PC-9 (cell line): ENCODE measurements at regions not wholly inside any gene's neighbourhood (a gene's known extent, or its start where the extent isn't known, plus 50 kb on each side); places are given as distances from the start of the nearest gene placed in this dataset.

Source experiments
- BruUV-seq: library from RNA; stranded (reverse); fragments of 400-500 nt; replicated peaks from 2 replicates; lab custom pipeline; 2021; lab: Mats Ljungman, UMichigan
- CTCF ChIA-PET: fragments of 300-600 bp; sonication (Branson Sonifier 250); formaldehyde crosslinking; loops from one replicate; lab custom pipeline; 2022; ENCODE audit warnings: antibody characterized with exemption; lab: Charles Lee
- POLR2A ChIA-PET: fragments of 300-600 bp; sonication (Branson Sonifier 250); formaldehyde crosslinking; loops from one replicate; lab custom pipeline; 2022; ENCODE audit warnings: antibody characterized with exemption; ENCODE audit not compliant: unreplicated experiment; lab: Charles Lee
- DNase-seq, 2 experiments: peaks; one replicate each; pipeline versions ENCODE4 v3.0.0 to v3.0.0-alpha.2; 2015 to 2022; ENCODE audit warnings: mixed read lengths in 1 of 2
- H2AFZ ChIP-seq: fragments of 200-600 bp; sonication (generic); 2 replicates; pipeline ENCODE4 v1.8.1; 2017; ENCODE audit warnings: antibody characterized with exemption
- H3F3A ChIP-seq: fragments of 200-600 bp; sonication (generic); 2 replicates; pipeline ENCODE4 v1.8.1; 2017; ENCODE audit warnings: antibody characterized with exemption, mild to moderate bottlenecking, low read depth; ENCODE audit not compliant: insufficient read depth
- H3K27ac ChIP-seq: fragments of 200-600 bp; sonication (generic); 2 replicates; pipeline ENCODE4 v1.6.1; 2016; ENCODE audit warnings: mixed run types
- H3K27me3 ChIP-seq: fragments of 200-600 bp; sonication (generic); 2 replicates; pipeline ENCODE4 v1.6.1; 2016; ENCODE audit warnings: low read depth, mixed run types; ENCODE audit not compliant: insufficient read depth
- H3K36me3 ChIP-seq: fragments of 200-600 bp; sonication (generic); 2 replicates; pipeline ENCODE4 v1.6.1; 2016; ENCODE audit warnings: low read depth, mixed run types
- H3K4me1 ChIP-seq: fragments of 200-600 bp; sonication (generic); replicated peaks from 2 replicates; pipeline ENCODE4 v1.6.1; 2016; ENCODE audit warnings: mixed run types; ENCODE audit not compliant: insufficient read depth
- H3K4me2 ChIP-seq: fragments of 200-600 bp; sonication (generic); 2 replicates; pipeline ENCODE4 v1.6.1; 2017; ENCODE audit warnings: mixed run types
- H3K4me3 ChIP-seq: fragments of 200-600 bp; sonication (generic); 2 replicates; pipeline ENCODE4 v1.6.1; 2016; ENCODE audit warnings: mixed run types
- H3K79me2 ChIP-seq: fragments of 200-600 bp; sonication (generic); 2 replicates; pipeline ENCODE4 v1.6.1; 2017; ENCODE audit warnings: low read depth, mixed run types
- H3K9me2 ChIP-seq: fragments of 200-600 bp; sonication (generic); 2 replicates; pipeline ENCODE4 v1.8.1; 2017; ENCODE audit warnings: mild to moderate bottlenecking; ENCODE audit not compliant: insufficient read depth
- H3K9me3 ChIP-seq: fragments of 200-600 bp; sonication (generic); 2 replicates; pipeline ENCODE4 v1.8.1; 2016; ENCODE audit warnings: low read depth; ENCODE audit not compliant: insufficient read depth
- H4K20me1 ChIP-seq: fragments of 200-600 bp; sonication (generic); 2 replicates; pipeline ENCODE4 v1.8.1; 2017; ENCODE audit not compliant: insufficient read depth
- CTCF ChIP-seq: fragments of 200-600 bp; sonication (generic); conservative IDR thresholded peaks from 2 replicates; pipeline ENCODE4 v1.6.1; 2017; ENCODE audit warnings: mixed run types, antibody characterized with exemption, mild to moderate bottlenecking, moderate library complexity
- EZH2 ChIP-seq: fragments of 200-600 bp; sonication (generic); IDR thresholded peaks from 2 replicates; pipeline ENCODE4 v1.8.0; 2017; ENCODE audit warnings: antibody characterized with exemption, low read depth
- intact Hi-C: fragments of 100-400 bp; cut with micrococcal nuclease; formaldehyde crosslinking; loops from one replicate; pipeline ENCODE4 v1.10.0; 2022; ENCODE audit not compliant: unreplicated experiment

GRCh38 chr3:40961104-40961857 lies 238.0 kb upstream of the CTNNB1 start:
- Histone ChIP-seq H3K4me3 (no peak overlapping the region), H3K4me1 (no peaks in the 10 kb centered on the region), H3K27me3 (no peaks in the 10 kb centered on the region), H3K9me3 (no peaks in the 10 kb centered on the region; the same call in 1 of the 2 replicates), H2AFZ (no peak overlapping the region), H3K36me3 (no peaks in the 10 kb centered on the region), H3K27ac (no peak overlapping the region), H3F3A (no peaks in the 10 kb centered on the region), H4K20me1 (no peaks in the 10 kb centered on the region), H3K79me2 (no peaks in the 10 kb centered on the region), H3K9me2 (no peaks in the 10 kb centered on the region), H3K4me2 (no peak overlapping the region)
- TF ChIP-seq EZH2: no peak
- no peak for TF ChIP-seq CTCF
- BruUV-seq: no TSS peak
- ChIA-PET CTCF (no interaction called here), POLR2A (no interaction called here)
- no peak for DNase-seq
- intact Hi-C loops: no loop called here

GRCh38 chr3:40962721-40963120 lies 236.6 kb upstream of the CTNNB1 start:
- Histone ChIP-seq H3K4me3 (no peak overlapping the region), H2AFZ (no peak overlapping the region), H3K4me1 (no peaks in the 10 kb centered on the region), H3F3A (no peaks in the 10 kb centered on the region), H4K20me1 (no peaks in the 10 kb centered on the region), H3K27ac (no peak overlapping the region), H3K9me3 (no peaks in the 10 kb centered on the region; the same call in 1 of the 2 replicates), H3K27me3 (no peaks in the 10 kb centered on the region), H3K4me2 (no peak overlapping the region), H3K9me2 (no peaks in the 10 kb centered on the region), H3K79me2 (no peaks in the 10 kb centered on the region), H3K36me3 (no peaks in the 10 kb centered on the region)
- POLR2A ChIA-PET: no interaction called here
- DNase-seq: no peak
- intact Hi-C loops: no loop called here
- CTCF ChIA-PET: no interaction called here
- BruUV-seq: no TSS peak
- TF ChIP-seq CTCF (no peak), EZH2 (no peak)

- no peak overlapping the region for H3K4me2 ChIP-seq
- TF ChIP-seq EZH2 (no peak), CTCF (no peak)
- peaks cover 25% of the 10 kb centered on the region; the same call in 1 of the 2 replicates for H3F3A ChIP-seq
- no peaks in the 10 kb centered on the region for H3K36me3 ChIP-seq
- H3K9me2 ChIP-seq: no peaks in the 10 kb centered on the region
- H3K4me1 ChIP-seq: peaks cover 32% of the 10 kb centered on the region
- H2AFZ ChIP-seq: no peak overlapping the region
- no TSS peak for BruUV-seq
- H4K20me1 ChIP-seq: no peaks in the 10 kb centered on the region
- H3K27ac ChIP-seq: no peak overlapping the region
- H3K9me3 ChIP-seq: no peaks in the 10 kb centered on the region; the same call in 1 of the 2 replicates
- no peaks in the 10 kb centered on the region for H3K79me2 ChIP-seq
- intact Hi-C loops: no loop called here
- H3K4me3 ChIP-seq: no peak overlapping the region
- POLR2A ChIA-PET: no interaction called here
- no peaks in the 10 kb centered on the region for H3K27me3 ChIP-seq
- CTCF ChIA-PET: interaction anchor here (0.6 kb wide), 1 partner anchor 187 kb away, joined by 4 read pairs; no protein-coding TSS in a partner anchor
- DNase-seq: no peak
These were observed 230.6 kb upstream of the CTNNB1 start for GRCh38 chr3:40968666-40969065.
